GM19240 (cell line): ENCODE measurements at regions not wholly inside any gene's neighbourhood (a gene's known extent, or its start where the extent isn't known, plus 50 kb on each side); places are given as distances from the start of the nearest gene placed in this dataset.
A peak's percentile ranks its signal among the peaks of the same experiment; 100 is the strongest.

Experiments used
- DNase-seq: peaks from one replicate; pipeline ENCODE4 v3.0.0; 2011; ENCODE audit warnings: low spot score; ENCODE audit not compliant: insufficient read length

GRCh38 chr21:39025198-39025597 is 158.1 kb downstream of the PSMG1 start:
- no peak for DNase-seq

DNA sequence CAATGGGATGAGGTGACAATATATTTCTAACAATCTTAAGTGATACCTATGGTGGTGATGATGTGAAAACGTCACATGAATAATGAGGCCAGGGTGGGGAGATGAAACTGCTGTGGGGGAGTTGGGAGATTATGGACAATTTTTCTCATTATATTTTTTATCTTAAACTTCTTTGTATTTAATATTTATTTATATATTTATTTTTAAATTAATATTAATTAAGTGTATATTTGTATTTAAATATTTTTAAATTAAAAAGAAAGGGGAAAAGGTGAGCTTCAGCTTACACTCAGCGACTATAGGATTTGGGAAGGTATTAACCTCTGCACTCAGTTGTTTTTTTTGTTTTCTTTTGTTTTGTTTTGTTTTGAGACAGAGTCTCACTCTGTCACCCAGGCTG is 158.7 kb downstream of the PSMG1 start:
- no peak for DNase-seq

- no peak for DNase-seq
These were observed 160.2 kb downstream of the PSMG1 start for GRCh38 chr21:39022863-39023693.

DNA sequence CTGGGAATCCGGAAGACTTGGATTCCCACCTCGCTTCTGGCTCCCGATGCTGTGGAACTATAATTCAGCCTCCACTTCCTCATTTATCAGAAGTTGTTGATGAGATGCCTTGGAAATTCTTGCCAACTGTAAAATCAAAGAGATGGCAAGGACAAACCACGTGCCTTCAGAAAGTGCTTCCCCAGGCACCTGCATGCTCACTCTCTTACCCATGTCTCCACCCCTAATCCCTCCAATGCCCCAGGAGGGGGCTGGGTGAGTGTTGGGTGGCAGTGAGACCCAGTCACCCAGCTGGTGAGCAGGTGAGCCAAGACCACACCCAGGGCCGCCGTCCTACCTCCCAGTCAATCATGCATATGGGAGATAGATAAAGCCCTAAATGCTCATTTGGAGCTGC is 160.8 kb downstream of the PSMG1 start:
- DNase-seq = no peak

DNA sequence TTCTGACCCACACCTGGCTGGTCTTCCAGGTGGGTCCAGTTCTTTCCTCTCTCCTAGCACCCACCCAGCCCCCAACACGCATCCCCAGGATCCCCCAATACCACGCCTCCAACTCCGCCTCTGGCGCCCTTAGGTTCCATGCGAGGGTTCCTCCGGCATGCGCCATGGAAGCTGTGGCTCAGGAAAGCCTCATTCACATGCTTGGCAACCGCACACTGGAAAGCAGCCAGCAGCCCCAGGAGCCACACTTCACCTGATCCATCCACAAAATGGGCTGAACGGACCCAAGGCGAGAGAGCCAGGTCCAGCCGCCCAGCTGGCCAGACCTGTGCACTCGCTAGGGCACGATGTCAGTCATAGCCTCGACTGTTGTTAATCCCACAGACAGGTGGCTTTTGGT is 161.2 kb downstream of the PSMG1 start:
- DNase-seq = no peak

DNA sequence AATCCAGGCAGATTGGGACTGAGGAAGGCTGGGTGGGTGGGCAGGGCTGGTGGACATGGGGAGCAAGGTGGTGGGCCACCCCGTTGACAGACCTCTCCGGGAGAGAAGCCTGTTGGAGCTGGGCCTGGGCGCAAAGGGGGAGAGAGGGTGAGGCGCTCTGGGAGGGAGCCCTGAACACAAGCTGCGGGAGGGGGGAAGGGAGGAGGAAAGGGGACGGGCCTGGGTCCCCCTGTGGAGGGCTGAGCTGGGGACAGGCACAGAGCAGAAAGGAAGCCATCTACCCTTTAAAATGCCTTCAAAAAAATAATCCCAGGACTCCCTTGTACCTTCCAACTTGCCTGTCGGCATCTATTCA is 161.8 kb downstream of the PSMG1 start:
- no peak for DNase-seq

DNA sequence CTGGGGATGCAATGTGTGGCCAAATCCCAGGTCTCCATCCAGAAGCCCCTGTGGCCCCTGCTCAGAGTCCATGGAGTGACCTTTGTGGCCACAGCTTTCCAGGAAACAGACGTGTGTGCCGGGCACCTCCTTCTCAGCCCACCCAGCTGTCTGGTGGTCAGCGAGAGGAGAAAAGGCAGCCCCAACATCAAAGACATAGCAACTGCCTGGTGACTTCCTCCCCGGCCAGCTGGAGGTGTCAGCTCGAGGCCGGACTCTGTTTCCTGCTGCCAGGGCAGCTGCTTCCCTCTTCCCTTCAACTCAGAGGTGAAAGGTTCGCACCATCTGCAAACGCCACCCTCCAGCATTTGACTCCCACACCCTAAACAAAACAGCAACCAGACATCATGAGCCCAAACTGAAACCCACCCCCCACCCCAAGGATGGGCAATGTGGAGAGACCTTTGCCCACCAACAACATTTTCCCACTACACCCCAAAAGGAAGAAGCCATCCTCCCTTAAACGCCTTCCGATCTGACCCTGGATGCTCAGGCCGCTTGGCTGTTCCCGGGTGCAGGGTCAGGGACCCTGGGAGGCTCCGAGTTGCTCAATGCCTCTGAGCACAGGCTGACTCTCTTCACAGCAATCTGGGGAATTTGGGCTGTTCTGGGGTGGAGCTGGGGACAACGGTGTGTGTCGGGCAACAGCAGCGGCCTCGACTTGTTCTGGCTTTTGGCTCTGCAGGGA is 162.3 kb downstream of the PSMG1 start:
- DNase-seq = no peak

DNA sequence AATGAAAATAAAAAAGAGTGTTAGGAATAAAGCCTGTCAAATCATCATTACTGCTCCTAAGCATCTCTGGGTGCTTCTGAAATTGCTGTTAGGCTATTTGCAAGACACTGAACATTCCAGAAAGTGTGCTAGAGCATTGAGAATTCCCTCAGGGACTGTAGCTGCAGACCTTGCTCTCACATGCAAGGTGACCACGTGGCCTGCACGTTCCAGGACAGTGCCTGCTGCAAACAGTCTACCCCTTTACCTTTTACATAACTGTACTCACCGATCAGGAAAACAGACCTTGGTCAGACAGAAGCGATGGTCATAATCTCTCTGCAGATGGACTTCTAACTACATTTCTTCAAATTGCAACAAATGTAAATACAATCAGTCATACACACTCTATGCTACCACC is 164.5 kb downstream of the PSMG1 start:
- DNase-seq = no peak

GRCh38 chr21:39016740-39017315 is 166.4 kb downstream of the PSMG1 start:
- DNase-seq = peak; percentile 61

DNA sequence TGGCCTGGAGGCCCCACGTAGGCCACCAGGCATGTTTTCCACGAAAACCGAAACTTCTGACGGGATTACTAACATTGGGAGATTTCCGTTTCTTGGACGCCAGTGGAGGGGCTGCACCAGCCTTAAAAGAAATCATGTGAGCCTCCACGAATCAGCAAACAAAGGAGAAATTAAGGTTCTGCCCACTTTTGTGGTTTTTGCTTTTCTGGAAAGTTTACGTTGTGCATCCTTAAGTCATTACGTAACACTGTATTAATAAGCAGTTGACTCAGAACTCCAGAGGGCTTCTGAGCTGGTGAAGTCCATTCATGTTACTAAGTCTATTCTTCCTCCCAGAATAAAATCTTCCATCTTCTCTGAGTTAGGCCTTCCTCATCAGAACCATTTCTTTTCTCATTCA is 168.5 kb downstream of the PSMG1 start:
- DNase-seq = no peak

GRCh38 chr21:39012326-39013230 is 170.7 kb downstream of the PSMG1 start:
- no peak for DNase-seq

GRCh38 chr21:39011911-39012310 is 171.3 kb downstream of the PSMG1 start:
- DNase-seq = no peak

- DNase-seq = no peak
These were observed 172.4 kb downstream of the PSMG1 start for GRCh38 chr21:39010629-39011404.

DNA sequence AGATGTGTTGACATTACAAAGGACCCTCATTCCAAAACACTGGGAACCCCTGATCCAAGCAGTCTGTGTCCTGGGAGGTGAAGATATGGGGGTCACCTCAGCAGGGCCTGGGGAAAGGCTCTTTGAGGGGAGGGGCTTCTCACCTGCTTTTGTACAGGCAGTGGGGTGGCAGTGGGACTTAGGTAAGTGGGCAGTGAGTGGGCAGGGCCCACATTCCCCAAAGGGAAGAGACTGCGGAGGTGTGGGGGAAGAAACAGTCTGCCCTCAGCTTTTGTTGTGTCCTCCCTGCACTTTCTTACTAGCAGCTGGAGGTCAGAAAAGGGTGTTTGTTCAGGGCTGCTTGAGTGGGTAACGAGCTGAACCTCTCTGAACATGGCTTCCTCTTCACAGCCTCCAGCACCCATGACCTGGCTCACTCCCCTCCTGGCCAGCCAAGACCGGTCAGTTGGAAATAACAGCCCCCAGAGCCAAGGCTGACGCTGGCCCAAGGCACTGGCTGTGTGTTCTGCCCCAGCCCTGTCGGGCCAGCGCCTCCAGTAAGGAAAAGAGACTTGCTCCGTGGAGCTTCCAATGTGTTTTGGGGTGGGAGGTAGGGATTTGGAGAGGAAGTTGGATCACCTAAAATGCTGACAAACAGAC is 173.5 kb downstream of the PSMG1 start:
- DNase-seq = no peak

- no peak for DNase-seq
These were observed 175.3 kb downstream of the PSMG1 start for GRCh38 chr21:39007985-39008384.

- DNase-seq = no peak
These were observed 175.7 kb downstream of the PSMG1 start for GRCh38 chr21:39007532-39007931.

GRCh38 chr21:39006571-39007311 is 176.5 kb downstream of the PSMG1 start:
- DNase-seq = no peak

GRCh38 chr21:39005502-39005787 is 177.8 kb downstream of the PSMG1 start:
- no peak for DNase-seq

GRCh38 chr21:39004634-39005501 is 178.4 kb downstream of the PSMG1 start:
- no peak for DNase-seq
